ENCODE measurements at regions not wholly inside any gene's neighbourhood (a gene's known extent, or its start where the extent isn't known, plus 50 kb on each side); places are given as distances from the start of the nearest gene placed in this dataset.

GRCh38 chr6:91196729-91197128 lies 609.9 kb upstream of the MAP3K7 start:
- TF ChIP-seq CTCF (IDR thresholded peaks at IDR 0.05; ENCODE audit: insufficient read depth, low read length), result no peak
- TF ChIP-seq GABPA (IDR thresholded peaks at IDR 0.05; ENCODE audit: low read depth), result no peak
- TF ChIP-seq POLR2AphosphoS5 (IDR thresholded peaks at IDR 0.05; ENCODE audit: low read depth), result no peak
